ENCODE measurements at regions not wholly inside any gene's neighbourhood (a gene's known extent, or its start where the extent isn't known, plus 50 kb on each side); places are given as distances from the start of the nearest gene placed in this dataset.

DNA sequence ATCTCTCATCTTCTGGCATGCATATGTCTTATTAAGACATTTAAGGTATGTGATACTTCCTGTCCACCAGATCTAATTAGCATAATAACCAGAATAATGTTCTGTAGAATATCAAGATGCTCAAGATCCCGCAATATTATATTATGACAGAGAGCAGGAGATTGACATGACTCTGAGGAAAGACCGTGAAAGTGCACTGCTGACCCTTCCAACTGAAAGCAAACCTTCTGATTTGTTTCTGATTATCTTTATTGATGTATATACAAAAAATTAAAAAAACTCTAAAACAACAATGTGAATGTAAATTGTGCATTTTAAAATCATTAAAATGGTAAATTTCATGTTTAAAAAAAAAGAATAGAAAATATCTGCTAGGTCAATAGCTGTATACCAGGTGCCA lies 184.4 kb upstream of the TMEM45B start:
- DNase-seq (ENCODE audit: low read depth): no peak
- TF ChIP-seq, protein P1, sequence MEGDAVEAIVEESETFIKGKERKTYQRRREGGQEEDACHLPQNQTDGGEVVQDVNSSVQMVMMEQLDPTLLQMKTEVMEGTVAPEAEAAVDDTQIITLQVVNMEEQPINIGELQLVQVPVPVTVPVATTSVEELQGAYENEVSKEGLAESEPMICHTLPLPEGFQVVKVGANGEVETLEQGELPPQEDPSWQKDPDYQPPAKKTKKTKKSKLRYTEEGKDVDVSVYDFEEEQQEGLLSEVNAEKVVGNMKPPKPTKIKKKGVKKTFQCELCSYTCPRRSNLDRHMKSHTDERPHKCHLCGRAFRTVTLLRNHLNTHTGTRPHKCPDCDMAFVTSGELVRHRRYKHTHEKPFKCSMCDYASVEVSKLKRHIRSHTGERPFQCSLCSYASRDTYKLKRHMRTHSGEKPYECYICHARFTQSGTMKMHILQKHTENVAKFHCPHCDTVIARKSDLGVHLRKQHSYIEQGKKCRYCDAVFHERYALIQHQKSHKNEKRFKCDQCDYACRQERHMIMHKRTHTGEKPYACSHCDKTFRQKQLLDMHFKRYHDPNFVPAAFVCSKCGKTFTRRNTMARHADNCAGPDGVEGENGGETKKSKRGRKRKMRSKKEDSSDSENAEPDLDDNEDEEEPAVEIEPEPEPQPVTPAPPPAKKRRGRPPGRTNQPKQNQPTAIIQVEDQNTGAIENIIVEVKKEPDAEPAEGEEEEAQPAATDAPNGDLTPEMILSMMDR (IDR thresholded peaks at IDR 0.05; ENCODE audit: control insufficient read depth, extremely low read depth, insufficient read depth): no peak
- no peak overlapping the region for H3K4me3 ChIP-seq (ENCODE audit: low read depth, low read length)

DNA sequence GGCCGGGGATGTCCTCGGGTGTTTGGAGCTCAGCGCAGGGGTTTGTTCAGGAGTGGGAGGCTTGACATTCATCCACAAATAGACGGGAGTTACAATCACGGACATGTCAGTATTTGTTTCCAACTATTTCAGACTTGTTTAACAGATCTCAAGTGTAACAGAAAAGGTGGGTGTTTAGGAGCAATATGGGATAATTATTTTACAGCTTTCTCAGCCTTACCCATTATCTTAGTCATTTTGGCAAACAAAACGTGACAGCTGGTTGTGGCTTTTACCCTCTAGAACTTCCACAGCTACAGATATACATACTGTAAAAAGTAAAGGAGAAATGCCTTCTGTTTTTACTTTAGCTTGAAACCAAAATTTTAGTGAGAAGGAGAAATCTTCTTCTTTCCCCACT lies 178.7 kb upstream of the TMEM45B start:
- TF ChIP-seq, protein P1 (IDR thresholded peaks at IDR 0.05; ENCODE audit: control insufficient read depth, extremely low read depth, insufficient read depth): no peak
- DNase-seq (ENCODE audit: low read depth): no peak

DNA sequence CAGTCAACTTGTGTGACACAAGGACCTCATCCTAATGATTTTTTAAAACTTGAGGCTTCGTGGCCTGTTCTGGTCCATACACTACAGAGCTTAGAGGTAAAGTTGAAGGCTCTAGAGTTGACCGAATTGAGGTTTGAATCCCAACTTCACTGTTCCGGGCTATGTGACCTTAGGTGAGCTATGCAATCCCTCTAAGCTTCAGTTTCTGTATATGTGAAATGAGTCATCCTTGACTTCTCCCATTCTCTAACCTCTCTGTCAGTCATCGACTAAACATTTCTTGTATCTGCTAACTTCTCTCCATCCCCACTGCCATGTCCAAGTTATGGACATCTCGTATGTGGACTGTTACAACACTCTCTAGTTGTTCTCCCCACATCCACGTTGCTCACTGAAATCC lies 178.2 kb upstream of the TMEM45B start:
- no peak for DNase-seq (ENCODE audit: low read depth)
- TF ChIP-seq, protein P1 (IDR thresholded peaks at IDR 0.05; ENCODE audit: control insufficient read depth, extremely low read depth, insufficient read depth): no peak

More for the DNA sequence above, 178.7 kb upstream of the TMEM45B start:
- H3K4me3 ChIP-seq (ENCODE audit: low read depth, low read length): no peak overlapping the region

DNA sequence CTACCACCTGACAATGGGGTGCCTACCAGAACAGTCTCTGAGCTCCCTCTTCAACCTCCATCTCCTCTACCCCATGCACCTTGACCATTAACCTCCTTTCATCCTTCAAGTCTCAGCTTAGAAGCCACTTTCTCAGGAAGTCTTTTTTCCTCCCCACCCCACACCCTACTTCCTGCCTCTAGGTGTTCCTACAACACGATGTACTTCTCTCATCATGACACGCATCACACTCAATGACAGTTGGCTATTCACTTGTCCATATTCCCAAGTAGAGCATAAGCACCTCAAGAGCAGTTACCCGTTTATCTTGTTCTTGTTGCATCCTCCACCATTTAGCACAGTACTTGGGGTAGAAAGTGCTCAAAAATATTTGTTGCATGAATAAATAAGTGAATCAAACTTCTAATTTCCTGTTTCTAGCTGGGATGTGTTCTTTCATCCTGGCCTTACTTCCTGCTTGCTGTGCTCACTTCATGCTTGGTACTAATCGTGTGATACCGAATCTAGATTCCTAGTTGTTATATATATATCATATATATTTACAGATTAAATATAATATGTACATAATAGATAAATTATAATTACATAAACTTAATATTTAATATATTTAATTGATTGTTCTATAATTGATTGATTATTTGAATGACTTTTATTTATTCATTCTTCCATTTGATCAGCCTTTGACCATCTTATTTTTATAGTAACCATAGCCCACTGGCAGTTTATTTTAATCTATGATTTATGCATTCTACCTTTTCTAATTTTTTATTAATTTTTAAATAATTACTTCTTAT lies 177.5 kb upstream of the TMEM45B start:
- TF ChIP-seq, protein P1 (IDR thresholded peaks at IDR 0.05; ENCODE audit: control insufficient read depth, extremely low read depth, insufficient read depth): no peak
- H3K4me3 ChIP-seq (ENCODE audit: low read depth, low read length): no peak overlapping the region
- DNase-seq (ENCODE audit: low read depth): no peak

More for the DNA sequence above, 178.2 kb upstream of the TMEM45B start:
- H3K4me3 ChIP-seq (ENCODE audit: low read depth, low read length): no peak overlapping the region

DNA sequence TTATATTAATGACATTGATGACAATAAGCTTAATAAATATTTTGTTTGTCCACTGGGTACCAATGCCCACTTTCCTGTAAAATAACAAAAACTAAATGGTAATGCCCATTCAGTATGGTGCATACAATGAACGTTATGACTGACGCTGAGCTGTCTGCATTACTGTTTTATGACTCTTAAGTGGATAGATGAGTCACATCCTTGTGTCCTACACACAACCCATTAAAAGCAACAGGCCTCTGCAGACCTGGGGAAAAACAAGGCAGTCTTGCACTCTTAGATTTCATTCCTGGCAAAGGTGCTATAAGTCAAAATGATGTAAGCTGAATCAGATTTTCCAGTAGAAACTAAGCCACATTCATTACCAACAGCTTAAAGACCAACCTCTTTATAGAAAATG lies 176.3 kb upstream of the TMEM45B start:
- H3K4me3 ChIP-seq (ENCODE audit: low read depth, low read length): no peak overlapping the region
- no peak for DNase-seq (ENCODE audit: low read depth)
- TF ChIP-seq, protein P1 (IDR thresholded peaks at IDR 0.05; ENCODE audit: control insufficient read depth, extremely low read depth, insufficient read depth): no peak

DNA sequence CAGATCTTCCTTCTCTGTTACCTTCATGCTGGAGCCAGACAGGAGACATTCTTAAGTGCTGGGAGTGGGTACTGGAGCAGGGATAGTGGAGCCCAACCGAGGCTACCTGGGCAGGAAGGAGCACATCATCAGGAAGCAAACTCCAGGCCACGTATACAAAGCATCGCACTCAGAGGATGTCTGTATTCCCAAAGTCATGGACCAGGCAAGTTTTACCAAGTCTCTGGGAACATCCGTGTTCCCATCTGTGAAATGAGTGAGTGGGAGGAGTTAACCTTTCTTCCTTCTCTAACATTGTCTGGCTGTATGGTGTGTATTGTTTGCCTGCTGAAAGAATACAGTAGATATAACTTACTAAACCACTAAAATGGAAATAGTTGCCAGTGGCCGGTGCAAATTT lies 175.0 kb upstream of the TMEM45B start:
- no peak for DNase-seq (ENCODE audit: low read depth)
- H3K4me3 ChIP-seq (ENCODE audit: low read depth, low read length): no peak overlapping the region
- TF ChIP-seq, protein P1 (IDR thresholded peaks at IDR 0.05; ENCODE audit: control insufficient read depth, extremely low read depth, insufficient read depth): no peak
